ENCODE measurements at regions not wholly inside any gene's neighbourhood (a gene's known extent, or its start where the extent isn't known, plus 50 kb on each side); places are given as distances from the start of the nearest gene placed in this dataset.

GRCh38 chrX:1009771-1010170 is 202.7 kb downstream of the CRLF2 start (continued):
- TF ChIP-seq CHD7 (IDR thresholded peaks at IDR 0.05; ENCODE audit: insufficient replicate concordance, low read length) = no peak

Data from H1 (cell line).